ENCODE measurements at regions not wholly inside any gene's neighbourhood (a gene's known extent, or its start where the extent isn't known, plus 50 kb on each side); places are given as distances from the start of the nearest gene placed in this dataset.
"Not testable (repeated sequence)": the region's sequence is repeated elsewhere in the genome, so short reads cannot be mapped to it uniquely, and the experiment has no call there.

DNA sequence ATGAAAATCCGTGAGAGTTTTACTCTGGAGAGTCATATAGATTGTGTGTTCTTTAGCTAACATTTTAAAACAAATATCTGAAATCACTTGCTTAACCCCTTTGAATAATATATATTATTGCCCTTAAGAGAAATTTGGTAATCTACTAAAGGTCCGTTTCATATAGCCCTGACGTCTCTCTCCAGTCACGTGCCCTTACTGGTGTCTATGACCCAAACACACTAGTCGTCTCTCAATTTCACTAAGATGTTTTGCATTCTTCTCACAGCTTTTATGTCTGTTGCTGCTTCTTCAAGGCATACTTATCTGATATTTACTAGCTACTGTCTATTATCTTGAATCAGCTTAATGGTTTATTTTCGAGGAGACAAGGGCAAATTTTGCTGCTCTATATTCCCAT lies 409.9 kb downstream of the KCNJ18 start:
- peaks cover 3% of the 10 kb centered on the region for H3K36me3 Mint-ChIP-seq (ENCODE audit: low read depth)
- TF ChIP-seq, protein P1, sequence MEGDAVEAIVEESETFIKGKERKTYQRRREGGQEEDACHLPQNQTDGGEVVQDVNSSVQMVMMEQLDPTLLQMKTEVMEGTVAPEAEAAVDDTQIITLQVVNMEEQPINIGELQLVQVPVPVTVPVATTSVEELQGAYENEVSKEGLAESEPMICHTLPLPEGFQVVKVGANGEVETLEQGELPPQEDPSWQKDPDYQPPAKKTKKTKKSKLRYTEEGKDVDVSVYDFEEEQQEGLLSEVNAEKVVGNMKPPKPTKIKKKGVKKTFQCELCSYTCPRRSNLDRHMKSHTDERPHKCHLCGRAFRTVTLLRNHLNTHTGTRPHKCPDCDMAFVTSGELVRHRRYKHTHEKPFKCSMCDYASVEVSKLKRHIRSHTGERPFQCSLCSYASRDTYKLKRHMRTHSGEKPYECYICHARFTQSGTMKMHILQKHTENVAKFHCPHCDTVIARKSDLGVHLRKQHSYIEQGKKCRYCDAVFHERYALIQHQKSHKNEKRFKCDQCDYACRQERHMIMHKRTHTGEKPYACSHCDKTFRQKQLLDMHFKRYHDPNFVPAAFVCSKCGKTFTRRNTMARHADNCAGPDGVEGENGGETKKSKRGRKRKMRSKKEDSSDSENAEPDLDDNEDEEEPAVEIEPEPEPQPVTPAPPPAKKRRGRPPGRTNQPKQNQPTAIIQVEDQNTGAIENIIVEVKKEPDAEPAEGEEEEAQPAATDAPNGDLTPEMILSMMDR (conservative IDR thresholded peaks at IDR 0.05): no peak
- H3K9me3 Mint-ChIP-seq: peaks cover 4% of the 10 kb centered on the region
- H3K4me1 Mint-ChIP-seq: no peaks in the 10 kb centered on the region
- no peak overlapping the region for H3K27ac Mint-ChIP-seq (ENCODE audit: unreplicated experiment)
- no peak for DNase-seq (ENCODE audit: low read depth, low spot score)
- no peak overlapping the region for H3K4me3 Mint-ChIP-seq
- H3K27me3 Mint-ChIP-seq (ENCODE audit: low read depth): no peaks in the 10 kb centered on the region

GRCh38 chr17:22116720-22117119 lies 424.4 kb downstream of the KCNJ18 start:
- not testable (repeated sequence) for H3K4me1 Mint-ChIP-seq

GRCh38 chr17:22117401-22117800 lies 425.1 kb downstream of the KCNJ18 start:
- DNase-seq (ENCODE audit: low read depth, low spot score); H3K27ac Mint-ChIP-seq (ENCODE audit: unreplicated experiment); H3K36me3 Mint-ChIP-seq (ENCODE audit: low read depth); H3K27me3 Mint-ChIP-seq (ENCODE audit: low read depth); H3K4me3 Mint-ChIP-seq; H3K4me1 Mint-ChIP-seq; H3K9me3 Mint-ChIP-seq: not testable (repeated sequence)

More at GRCh38 chr17:22116720-22117119, 424.4 kb downstream of the KCNJ18 start:
- not testable (repeated sequence) for H3K27me3 Mint-ChIP-seq (ENCODE audit: low read depth); H3K9me3 Mint-ChIP-seq; H3K4me3 Mint-ChIP-seq; H3K27ac Mint-ChIP-seq (ENCODE audit: unreplicated experiment); H3K36me3 Mint-ChIP-seq (ENCODE audit: low read depth); DNase-seq (ENCODE audit: low read depth, low spot score)

- not testable (repeated sequence) for H3K27ac Mint-ChIP-seq (ENCODE audit: unreplicated experiment); H3K9me3 Mint-ChIP-seq; H3K36me3 Mint-ChIP-seq (ENCODE audit: low read depth); H3K4me1 Mint-ChIP-seq; H3K4me3 Mint-ChIP-seq; DNase-seq (ENCODE audit: low read depth, low spot score); H3K27me3 Mint-ChIP-seq (ENCODE audit: low read depth)
These were observed 426.7 kb downstream of the KCNJ18 start for GRCh38 chr17:22119016-22119415.

- not testable (repeated sequence) for H3K27ac Mint-ChIP-seq (ENCODE audit: unreplicated experiment); H3K4me1 Mint-ChIP-seq; H3K36me3 Mint-ChIP-seq (ENCODE audit: low read depth); H3K27me3 Mint-ChIP-seq (ENCODE audit: low read depth); DNase-seq (ENCODE audit: low read depth, low spot score); H3K4me3 Mint-ChIP-seq; H3K9me3 Mint-ChIP-seq
These were observed 427.4 kb downstream of the KCNJ18 start for GRCh38 chr17:22119751-22120150.

DNA sequence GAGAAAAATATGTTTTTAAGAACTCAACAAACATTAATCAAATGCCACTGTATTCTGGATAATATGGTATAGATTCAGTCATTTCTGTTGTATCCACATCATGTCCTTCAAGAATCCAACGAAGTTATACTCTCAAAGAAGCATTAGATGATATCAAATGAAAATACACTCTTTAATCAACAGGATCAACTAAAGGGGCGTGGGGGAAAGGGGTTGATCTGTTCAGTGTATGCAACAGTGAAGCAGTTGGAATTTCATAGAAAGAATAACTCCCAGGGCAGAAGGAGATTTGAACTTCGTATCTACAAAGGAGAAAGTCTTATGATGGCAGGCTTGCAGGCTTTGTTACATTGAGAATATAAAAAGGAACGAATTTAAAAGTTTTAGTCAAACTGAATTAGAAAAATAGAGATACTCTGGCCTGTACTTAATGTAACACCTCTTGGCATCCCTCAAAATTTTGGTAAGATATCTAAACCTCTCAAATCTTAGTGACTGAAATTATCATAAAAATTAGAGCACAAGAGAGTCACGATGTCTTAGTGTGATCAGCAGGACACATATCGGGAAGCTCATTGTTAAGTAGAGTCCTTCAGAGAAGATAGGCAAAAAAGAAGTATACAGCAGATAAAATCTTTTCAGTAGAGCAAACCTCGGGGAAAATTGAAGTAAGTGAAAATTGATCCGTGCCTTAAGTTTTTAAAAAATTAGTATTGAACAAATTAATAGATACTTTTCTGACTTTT lies 431.4 kb downstream of the KCNJ18 start:
- no peak for DNase-seq (ENCODE audit: low read depth, low spot score)
- H3K27me3 Mint-ChIP-seq (ENCODE audit: low read depth): no peaks in the 10 kb centered on the region
- no peak overlapping the region for H3K27ac Mint-ChIP-seq (ENCODE audit: unreplicated experiment)
- H3K9me3 Mint-ChIP-seq: no peaks in the 10 kb centered on the region
- H3K36me3 Mint-ChIP-seq (ENCODE audit: low read depth): no peaks in the 10 kb centered on the region
- no peak overlapping the region for H3K4me3 Mint-ChIP-seq
- no peaks in the 10 kb centered on the region for H3K4me1 Mint-ChIP-seq
- TF ChIP-seq, protein P1 (conservative IDR thresholded peaks at IDR 0.05): no peak

DNA sequence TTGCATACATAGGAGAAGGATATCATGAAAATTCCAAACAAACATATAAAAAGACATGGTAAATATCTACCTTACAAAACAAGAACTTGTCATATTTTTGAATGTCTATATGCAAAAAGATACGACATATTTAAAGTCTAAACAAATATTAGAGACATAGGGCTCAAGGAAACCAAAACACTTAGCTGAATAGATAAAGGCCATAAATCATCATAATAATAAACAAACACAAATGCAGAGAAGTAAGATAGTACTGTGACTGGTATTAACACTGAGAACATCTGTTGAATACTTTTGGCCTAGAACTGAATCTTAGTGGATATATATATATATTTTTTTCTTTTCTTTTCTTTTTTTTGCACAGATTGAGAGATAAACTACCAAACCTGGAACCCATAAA lies 435.8 kb downstream of the KCNJ18 start:
- no peaks in the 10 kb centered on the region for H3K27me3 Mint-ChIP-seq (ENCODE audit: low read depth)
- no peak overlapping the region for H3K4me3 Mint-ChIP-seq
- TF ChIP-seq, protein P1 (conservative IDR thresholded peaks at IDR 0.05): no peak
- peaks cover 13% of the 10 kb centered on the region for H3K9me3 Mint-ChIP-seq
- no peak for DNase-seq (ENCODE audit: low read depth, low spot score)
- H3K27ac Mint-ChIP-seq (ENCODE audit: unreplicated experiment): no peak overlapping the region
- H3K4me1 Mint-ChIP-seq: no peaks in the 10 kb centered on the region
- peaks cover 7% of the 10 kb centered on the region for H3K36me3 Mint-ChIP-seq (ENCODE audit: low read depth)

Measured in neural crest cell (in vitro differentiated cells).